Naive B cell (primary cell): ENCODE measurements at regions not wholly inside any gene's neighbourhood (a gene's known extent, or its start where the extent isn't known, plus 50 kb on each side); places are given as distances from the start of the nearest gene placed in this dataset.

Experiments used
- ATAC-seq, 2 donors: fragments of 150-1000 bp; cut with Tn5 transposase; 2 replicates each; pipeline ENCODE4 v1.10.0; 2021; ENCODE audit warnings: low read depth in 2 of 2, mild to moderate bottlenecking in 2 of 2, moderate library complexity in 2 of 2
- DNase-seq: peaks from one replicate; pipeline ENCODE4 v3.0.0; 2022
- H3K27ac Mint-ChIP-seq, 6 donors: one replicate each; pipeline ENCODE4 v1.8.0; 2020 to 2022; ENCODE audit warnings: mild to moderate bottlenecking in 6 of 6, mixed read lengths in 6 of 6, moderate library complexity in 5 of 6, inconsistent platforms in 2 of 6
- H3K27me3 Mint-ChIP-seq, 3 donors: one replicate each; pipeline ENCODE4 v1.8.0; 2021 to 2022; ENCODE audit warnings: mixed read lengths in 3 of 3, mild to moderate bottlenecking in 1 of 3
- H3K36me3 Mint-ChIP-seq, 2 donors: one replicate each; pipeline ENCODE4 v1.8.0; 2020 to 2022; ENCODE audit warnings: mixed read lengths in 2 of 2, inconsistent platforms in 1 of 2, mild to moderate bottlenecking in 1 of 2
- H3K4me1 Mint-ChIP-seq, 3 donors: one replicate each; pipeline ENCODE4 v1.8.0; 2020 to 2022; ENCODE audit warnings: mixed read lengths in 3 of 3, inconsistent platforms in 1 of 3, mild to moderate bottlenecking in 1 of 3, moderate library complexity in 1 of 3
- H3K4me3 Mint-ChIP-seq, 8 donors: one replicate each; pipeline ENCODE4 v1.8.0; 2020 to 2022; ENCODE audit warnings: mild to moderate bottlenecking in 8 of 8, mixed read lengths in 8 of 8, moderate library complexity in 8 of 8, inconsistent platforms in 2 of 8
- H3K9me3 Mint-ChIP-seq, 7 donors: one replicate each; pipeline ENCODE4 v1.8.0; 2020 to 2022; ENCODE audit warnings: mixed read lengths in 7 of 7, mild to moderate bottlenecking in 5 of 7, inconsistent platforms in 2 of 7, moderate library complexity in 1 of 7

DNA sequence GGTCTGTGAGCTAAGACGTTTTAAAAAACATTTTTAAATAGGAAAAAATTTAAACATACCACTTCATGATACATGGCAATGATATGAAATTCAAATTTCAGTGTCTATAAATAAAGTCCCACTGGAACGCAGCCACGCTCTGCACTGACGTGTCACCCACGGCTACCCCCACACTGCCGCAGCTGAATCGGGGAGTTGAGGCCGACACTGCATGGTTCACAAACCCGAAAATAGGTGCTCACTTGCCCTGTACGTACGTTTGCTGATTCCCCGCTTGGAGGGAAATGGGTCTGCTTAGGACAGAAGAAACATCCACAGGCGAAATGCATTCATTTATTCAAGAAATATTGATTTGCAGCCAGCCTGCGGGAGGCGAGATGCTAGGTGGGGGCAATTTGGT is 1342.3 kb downstream of the TBC1D22A start:
- ATAC-seq: no peak
- Mint-ChIP-seq H3K4me1 (peaks cover 26 to 44% (median 40%) of the 10 kb centered on the region in 3 donors), H3K9me3 (peaks cover 4 to 15% (median 7%) of the 10 kb centered on the region in 7 donors), H3K27ac (peak overlapping the region in 1 of 6 donors; percentile 77), H3K36me3 (peaks cover 5 to 22% of the 10 kb centered on the region in 2 donors), H3K27me3 (peaks cover 0 to 5% (median 0%) of the 10 kb centered on the region in 3 donors), H3K4me3 (peak overlapping the region in 1 of 8 donors; percentile 56)
- no peak for DNase-seq

DNA sequence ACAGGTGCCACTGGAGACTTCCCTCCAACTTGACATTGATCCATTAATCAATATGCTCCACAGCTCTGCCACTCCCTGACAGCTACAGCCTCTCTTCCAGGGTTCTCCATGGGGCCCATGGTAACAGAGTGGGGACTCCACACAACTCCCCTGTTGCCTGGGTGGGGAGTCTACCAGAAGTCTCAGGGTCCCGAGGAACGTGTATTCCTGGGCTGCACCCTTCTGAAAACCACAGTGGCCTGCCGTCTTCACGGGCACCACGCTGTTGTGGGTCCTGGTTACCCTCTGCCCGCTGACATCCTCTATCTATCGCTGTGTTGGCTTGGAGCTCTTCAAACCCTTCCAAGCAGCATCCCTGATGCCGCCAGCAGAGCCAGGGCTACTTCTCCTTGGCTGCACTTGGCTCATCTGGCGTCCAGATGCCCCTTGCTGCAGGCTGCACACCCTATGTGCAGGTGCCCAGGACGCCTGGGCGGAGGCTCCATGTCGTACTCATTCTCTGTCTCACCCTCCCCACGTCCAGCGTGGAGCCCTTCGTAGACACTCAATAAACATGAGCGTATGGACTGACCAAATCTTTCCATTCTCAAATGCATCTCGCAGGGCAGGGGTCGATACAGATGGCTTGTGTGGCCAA is 1341.8 kb downstream of the TBC1D22A start:
- Mint-ChIP-seq H3K4me3 (peak overlapping the region in 1 of 8 donors; percentile 56), H3K4me1 (peaks cover 30 to 49% (median 46%) of the 10 kb centered on the region in 3 donors), H3K27me3 (peaks cover 0 to 5% (median 0%) of the 10 kb centered on the region in 3 donors), H3K9me3 (peaks cover 4 to 11% (median 7%) of the 10 kb centered on the region in 7 donors), H3K27ac (no peak overlapping the region), H3K36me3 (peaks cover 5 to 22% of the 10 kb centered on the region in 2 donors)
- ATAC-seq (no peak), DNase-seq (no peak)

DNA sequence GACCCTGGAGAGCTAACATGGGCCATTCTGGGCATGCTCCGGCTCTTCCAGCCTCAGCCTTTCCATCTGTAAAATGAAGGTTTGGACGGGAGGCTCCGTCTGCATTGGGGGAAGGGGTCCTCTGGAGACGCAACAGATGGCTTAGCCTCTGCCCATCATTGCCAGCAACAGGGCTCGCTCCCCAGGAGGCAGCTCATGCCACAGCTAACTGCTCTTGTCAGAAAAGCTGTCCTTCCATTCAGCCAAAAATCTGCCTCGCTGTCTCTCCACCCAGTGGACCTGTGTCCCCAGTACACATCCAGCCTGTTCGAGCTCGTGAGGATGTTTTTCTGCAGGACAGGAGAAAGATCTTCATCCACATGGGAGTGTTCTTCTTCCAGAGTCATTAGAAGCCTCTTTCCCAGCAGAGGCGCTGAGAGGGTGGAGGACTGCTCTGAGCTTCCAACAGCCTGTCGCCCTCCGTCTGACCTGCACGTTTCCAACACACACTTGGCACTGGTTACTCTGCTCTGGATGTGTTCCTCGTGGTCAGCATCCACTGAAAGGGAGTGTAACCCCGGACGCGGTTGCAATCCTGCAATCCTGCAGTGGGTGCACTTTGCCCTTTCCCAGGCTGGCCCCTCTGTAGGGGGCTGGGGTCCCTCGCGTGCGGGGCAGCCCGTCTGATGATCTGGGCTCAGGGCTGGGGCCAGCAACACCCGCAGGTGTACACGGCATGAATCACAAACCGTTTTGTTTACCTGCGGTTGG is 1340.9 kb downstream of the TBC1D22A start:
- H3K4me1 Mint-ChIP-seq: peaks cover 38 to 58% (median 55%) of the 10 kb centered on the region in 3 donors
- no peak overlapping the region for H3K4me3 Mint-ChIP-seq
- ATAC-seq: no peak
- H3K9me3 Mint-ChIP-seq: peaks cover under 1 to 5% (median 1%) of the 10 kb centered on the region in 7 donors
- H3K27me3 Mint-ChIP-seq: peaks cover 0 to 5% (median 0%) of the 10 kb centered on the region in 3 donors
- peaks cover 0 to 16% of the 10 kb centered on the region in 2 donors for H3K36me3 Mint-ChIP-seq
- H3K27ac Mint-ChIP-seq: no peak overlapping the region
- no peak for DNase-seq

DNA sequence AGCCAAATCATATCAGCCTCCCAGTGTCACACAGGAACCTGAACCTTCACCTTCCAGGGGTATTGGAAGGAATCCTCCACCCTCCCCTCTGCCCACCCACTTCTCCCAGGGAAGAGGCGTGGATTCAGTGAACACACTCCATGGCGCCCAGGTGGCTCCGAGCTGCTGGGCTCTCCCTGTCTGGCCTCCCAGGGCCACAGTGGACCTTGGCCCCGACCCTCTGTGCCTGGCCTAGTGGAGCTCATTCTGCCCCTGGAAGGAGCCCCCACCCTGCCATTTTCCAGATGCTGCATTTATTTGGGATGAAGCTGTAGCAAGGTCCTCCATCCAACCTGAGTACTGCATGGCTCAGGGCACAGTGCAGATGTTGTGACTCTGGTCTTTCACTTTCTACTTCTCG is 1340.1 kb downstream of the TBC1D22A start:
- ATAC-seq (no peak), DNase-seq (no peak)
- Mint-ChIP-seq H3K9me3 (peaks cover 0 to 5% (median 0%) of the 10 kb centered on the region in 7 donors), H3K36me3 (peaks cover 0 to 16% of the 10 kb centered on the region in 2 donors), H3K27ac (no peak overlapping the region), H3K27me3 (peaks cover 0 to 5% (median 0%) of the 10 kb centered on the region in 3 donors), H3K4me3 (peak overlapping the region in 1 of 8 donors; percentile 66), H3K4me1 (peaks cover 44 to 64% (median 62%) of the 10 kb centered on the region in 3 donors)

DNA sequence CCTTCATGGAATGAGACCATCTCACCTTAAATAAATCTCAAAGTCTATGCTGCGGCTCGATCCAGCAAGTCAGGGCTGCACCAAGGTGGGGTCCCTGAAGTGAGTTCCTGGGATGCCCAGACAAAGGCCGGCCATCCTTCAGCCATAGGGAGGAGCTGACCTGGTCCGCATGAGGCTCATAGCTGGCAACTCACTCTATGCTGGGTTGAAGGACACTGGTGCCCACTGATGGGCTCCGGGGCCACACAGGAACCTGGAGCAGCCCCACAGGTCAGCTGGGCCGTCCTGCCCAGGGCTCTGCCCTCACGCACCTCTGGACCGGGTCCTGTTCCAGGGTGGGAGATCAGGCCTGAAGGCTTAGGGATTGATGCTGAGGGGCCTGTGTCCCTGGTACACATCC is 1339.3 kb downstream of the TBC1D22A start:
- DNase-seq (no peak), ATAC-seq (no peak)
- no peak overlapping the region for H3K27ac Mint-ChIP-seq
- H3K36me3 Mint-ChIP-seq: peaks cover 0 to 16% of the 10 kb centered on the region in 2 donors
- peaks cover 0 to 5% (median 0%) of the 10 kb centered on the region in 7 donors for H3K9me3 Mint-ChIP-seq
- H3K4me1 Mint-ChIP-seq: peaks cover 52 to 73% (median 71%) of the 10 kb centered on the region in 3 donors
- peak overlapping the region in 3 of 8 donors; percentile 60 to 86 (median 71) for H3K4me3 Mint-ChIP-seq
- H3K27me3 Mint-ChIP-seq: peaks cover 0 to 5% (median 0%) of the 10 kb centered on the region in 3 donors

DNA sequence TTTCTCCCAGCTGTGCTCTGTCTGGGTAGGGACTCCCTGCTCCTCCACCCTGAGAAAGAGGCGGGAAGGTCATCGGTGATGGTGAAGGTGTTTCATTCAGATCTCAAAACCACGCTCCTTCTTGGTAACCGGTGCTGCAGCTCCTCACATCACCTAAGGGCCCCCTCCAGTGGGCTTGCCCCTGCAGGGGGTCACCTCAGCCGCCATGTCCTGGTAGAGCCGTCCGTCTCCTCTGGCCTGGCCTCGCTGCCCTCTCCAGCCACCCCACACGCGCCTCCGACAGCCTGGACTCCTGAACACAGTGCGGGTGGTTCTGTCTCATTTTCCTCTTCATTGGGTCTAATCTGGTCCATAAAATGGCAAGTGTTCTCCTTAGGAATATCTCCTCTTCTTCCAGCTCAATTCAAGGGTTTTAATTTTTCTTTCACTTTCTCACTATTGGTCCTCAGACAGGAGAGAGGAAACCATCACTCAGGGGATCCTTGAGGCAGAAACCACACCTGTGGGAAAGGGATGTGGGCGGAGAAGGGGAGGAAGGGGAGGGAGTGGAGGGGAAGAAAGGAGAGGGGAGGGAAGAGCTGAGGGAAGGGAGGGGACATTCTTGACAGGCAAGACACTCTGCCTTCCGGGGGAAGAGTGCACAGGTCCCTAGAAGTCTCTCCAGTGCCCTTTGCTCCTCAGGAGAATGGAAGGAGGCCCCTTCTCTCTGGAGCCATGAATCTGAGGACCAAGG is 1338.4 kb downstream of the TBC1D22A start:
- Mint-ChIP-seq H3K4me3 (peak overlapping the region; percentile 7 to 86 (median 66)), H3K4me1 (peaks cover 55 to 79% (median 79%) of the 10 kb centered on the region in 3 donors), H3K9me3 (peaks cover 0 to 5% (median 0%) of the 10 kb centered on the region in 7 donors)

DNA sequence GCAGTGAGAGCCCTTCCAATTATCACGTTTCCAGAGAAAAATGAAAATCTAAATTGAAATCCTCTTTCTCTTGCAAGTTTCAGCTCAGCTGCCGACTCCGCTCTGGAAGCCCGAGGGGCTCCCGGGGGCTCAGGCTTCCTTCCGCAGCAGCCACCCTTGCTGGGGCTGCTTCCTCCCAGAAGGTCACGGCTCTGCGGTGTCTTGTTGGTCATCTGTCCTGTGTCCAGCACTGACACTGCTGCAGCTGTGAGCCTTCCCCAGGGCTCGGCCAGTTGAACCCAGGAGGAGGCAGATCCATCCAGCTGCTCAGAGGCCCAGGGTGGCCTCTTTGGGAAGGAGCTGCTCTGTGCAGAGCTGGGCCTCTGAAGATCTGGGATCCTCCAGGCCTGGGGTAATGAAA is 1337.2 kb downstream of the TBC1D22A start:
- H3K4me1 Mint-ChIP-seq: peaks cover 66 to 88% (median 86%) of the 10 kb centered on the region in 3 donors
- no peak for ATAC-seq

More for the DNA sequence above, 1338.4 kb downstream of the TBC1D22A start:
- Mint-ChIP-seq H3K27me3 (peaks cover 0 to 5% (median 0%) of the 10 kb centered on the region in 3 donors), H3K27ac (peak overlapping the region; percentile 7 to 93 (median 70)), H3K36me3 (peaks cover 0 to 16% of the 10 kb centered on the region in 2 donors)
- ATAC-seq (no peak), DNase-seq (no peak)

DNA sequence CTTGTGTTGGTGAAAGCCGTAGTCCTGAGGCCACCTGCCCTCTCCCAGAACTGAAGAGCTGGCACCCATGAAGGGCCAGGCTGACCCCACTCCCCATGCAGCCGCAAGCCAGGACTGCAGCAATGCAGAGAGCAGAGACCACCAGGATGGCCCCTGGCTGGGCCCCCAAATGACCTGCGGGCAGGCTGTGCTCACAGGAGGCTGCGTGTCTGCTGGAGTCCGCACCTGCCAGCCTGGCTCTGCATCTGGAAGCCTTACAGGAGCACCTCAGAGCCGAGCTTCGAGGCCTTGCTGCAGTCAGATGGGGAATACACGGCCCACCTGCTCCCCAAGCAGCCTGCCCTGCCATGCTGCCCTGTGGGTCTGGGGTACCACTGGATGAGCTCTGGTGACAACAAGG is 1336.8 kb downstream of the TBC1D22A start:
- H3K9me3 Mint-ChIP-seq: peaks cover 0 to 5% (median 0%) of the 10 kb centered on the region in 7 donors
- H3K27me3 Mint-ChIP-seq: peaks cover 0 to 3% (median 0%) of the 10 kb centered on the region in 3 donors
- H3K4me3 Mint-ChIP-seq: peak overlapping the region in 7 of 8 donors; percentile 60 to 84 (median 71)
- peak overlapping the region; percentile 90 to 97 (median 93) for H3K27ac Mint-ChIP-seq
- H3K36me3 Mint-ChIP-seq: peaks cover 0 to 16% of the 10 kb centered on the region in 2 donors
- DNase-seq (no peak), ATAC-seq (no peak)
- H3K4me1 Mint-ChIP-seq: peaks cover 63 to 86% (median 84%) of the 10 kb centered on the region in 3 donors

More for the DNA sequence above, 1337.2 kb downstream of the TBC1D22A start:
- Mint-ChIP-seq H3K9me3 (peaks cover 0 to 5% (median 0%) of the 10 kb centered on the region in 7 donors), H3K27ac (peak overlapping the region in 5 of 6 donors; percentile 76 to 96 (median 90)), H3K27me3 (peaks cover 0 to 5% (median 0%) of the 10 kb centered on the region in 3 donors), H3K36me3 (peaks cover 0 to 16% of the 10 kb centered on the region in 2 donors), H3K4me3 (peak overlapping the region; percentile 22 to 84 (median 64))
- no peak for DNase-seq

DNA sequence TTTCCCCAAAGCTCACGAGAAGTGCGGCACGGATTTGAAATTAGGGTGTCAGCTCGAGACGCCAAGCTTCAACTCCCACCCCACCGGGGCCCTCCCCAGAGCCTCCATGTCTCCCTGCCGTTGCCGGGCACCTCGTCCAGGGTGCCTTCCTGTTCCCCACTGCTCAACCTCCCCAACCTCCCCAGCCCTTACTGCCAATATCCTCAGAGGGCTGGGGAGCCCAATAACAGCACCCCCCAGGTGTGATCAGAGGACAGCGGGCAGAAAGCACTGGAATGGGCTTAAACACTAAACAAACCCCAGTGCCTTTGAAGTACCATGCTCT is 1336.4 kb downstream of the TBC1D22A start:
- H3K9me3 Mint-ChIP-seq: peaks cover 0 to 5% (median 0%) of the 10 kb centered on the region in 7 donors
- H3K27ac Mint-ChIP-seq: peak overlapping the region; percentile 90 to 97 (median 93)
- H3K4me3 Mint-ChIP-seq: peak overlapping the region; percentile 60 to 84 (median 72)
- H3K4me1 Mint-ChIP-seq: peaks cover 63 to 87% (median 84%) of the 10 kb centered on the region in 3 donors
- ATAC-seq (peak in 1 of 2 donors; percentile 2), DNase-seq (no peak)
- no peaks in the 10 kb centered on the region for H3K27me3 Mint-ChIP-seq
- peaks cover 0 to 16% of the 10 kb centered on the region in 2 donors for H3K36me3 Mint-ChIP-seq

DNA sequence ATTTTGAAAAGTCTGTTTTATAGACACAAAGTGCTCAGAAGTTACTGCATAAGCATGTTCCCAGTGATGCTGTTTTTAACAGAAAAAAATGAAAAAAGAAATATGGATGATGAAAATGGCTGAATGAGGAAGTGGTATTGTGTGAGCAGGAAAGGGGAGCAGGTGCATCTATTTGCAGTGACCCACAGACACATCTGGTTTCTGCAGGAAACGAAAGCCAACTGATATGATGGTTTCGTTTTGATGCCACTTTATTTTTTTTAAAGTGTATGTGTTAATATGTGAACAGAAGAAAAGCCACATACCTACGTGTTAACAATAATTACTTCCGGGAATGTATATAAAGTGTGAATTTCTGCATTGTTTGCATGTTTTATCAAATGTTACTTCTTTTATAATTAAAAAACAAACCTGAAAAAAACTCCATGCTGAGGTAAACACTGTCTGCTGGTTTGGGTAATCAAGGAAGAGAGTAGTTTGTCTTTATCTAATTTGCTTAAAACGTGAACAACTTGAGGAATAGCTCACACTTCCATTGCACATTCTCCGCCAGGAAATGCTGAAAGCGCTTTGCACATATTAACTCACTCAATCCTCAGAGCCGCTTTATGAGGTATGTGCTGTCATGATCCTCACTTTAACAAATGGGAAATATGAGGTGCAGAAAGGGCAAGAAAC is 1335.9 kb downstream of the TBC1D22A start:
- Mint-ChIP-seq H3K27me3 (no peaks in the 10 kb centered on the region), H3K4me3 (peak overlapping the region; percentile 60 to 84 (median 72)), H3K4me1 (peaks cover 66 to 90% (median 88%) of the 10 kb centered on the region in 3 donors), H3K9me3 (peaks cover 0 to 5% (median 0%) of the 10 kb centered on the region in 7 donors), H3K36me3 (peaks cover 0 to 16% of the 10 kb centered on the region in 2 donors), H3K27ac (peak overlapping the region; percentile 90 to 97 (median 93))
- DNase-seq: peak; percentile 85
- ATAC-seq: peak; percentile 95

DNA sequence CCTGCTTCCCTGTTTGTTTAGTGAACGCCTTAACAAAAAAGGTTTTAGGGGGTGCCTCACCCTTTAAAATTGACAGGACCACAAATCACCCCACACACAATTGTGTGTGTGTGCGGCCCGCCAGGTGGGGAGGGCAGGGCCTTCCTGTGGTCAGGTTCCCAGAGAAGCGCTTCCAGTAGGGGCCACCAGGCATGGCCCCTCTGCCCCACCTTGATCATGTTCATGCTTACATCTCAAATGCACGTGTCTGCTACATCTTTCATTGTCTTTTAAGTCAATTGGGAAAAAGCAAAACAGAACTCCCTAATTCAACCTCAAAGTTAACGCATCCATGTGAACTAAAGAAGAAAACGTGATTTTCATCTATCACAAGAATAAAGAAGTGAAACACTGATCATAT is 1335.3 kb downstream of the TBC1D22A start:
- Mint-ChIP-seq H3K9me3 (peaks cover 0 to 5% (median 0%) of the 10 kb centered on the region in 7 donors), H3K36me3 (peaks cover 0 to 11% of the 10 kb centered on the region in 2 donors), H3K4me1 (peaks cover 63 to 89% (median 85%) of the 10 kb centered on the region in 3 donors), H3K4me3 (peak overlapping the region; percentile 60 to 84 (median 72)), H3K27ac (peak overlapping the region; percentile 90 to 97 (median 93)), H3K27me3 (no peaks in the 10 kb centered on the region)
- ATAC-seq (peak; percentile 49 to 50), DNase-seq (no peak)
